GM12892 (cell line): ENCODE measurements at regions not wholly inside any gene's neighbourhood (a gene's known extent, or its start where the extent isn't known, plus 50 kb on each side); places are given as distances from the start of the nearest gene placed in this dataset.

ENCODE experiments used
- POLR2A ChIP-seq: IDR thresholded peaks from 2 replicates; pipeline ENCODE4 v1.6.1; 2011; ENCODE audit warnings: low read depth, low read length, control low read depth
- POLR2AphosphoS5 ChIP-seq: IDR thresholded peaks from 2 replicates; pipeline ENCODE4 v1.6.1; 2011; ENCODE audit warnings: low read depth, low read length, control low read depth
- TAF1 ChIP-seq: IDR thresholded peaks from 2 replicates; pipeline ENCODE4 v1.6.1; 2011; ENCODE audit warnings: low read depth, mild to moderate bottlenecking, control low read depth, low read length, borderline replicate concordance

DNA sequence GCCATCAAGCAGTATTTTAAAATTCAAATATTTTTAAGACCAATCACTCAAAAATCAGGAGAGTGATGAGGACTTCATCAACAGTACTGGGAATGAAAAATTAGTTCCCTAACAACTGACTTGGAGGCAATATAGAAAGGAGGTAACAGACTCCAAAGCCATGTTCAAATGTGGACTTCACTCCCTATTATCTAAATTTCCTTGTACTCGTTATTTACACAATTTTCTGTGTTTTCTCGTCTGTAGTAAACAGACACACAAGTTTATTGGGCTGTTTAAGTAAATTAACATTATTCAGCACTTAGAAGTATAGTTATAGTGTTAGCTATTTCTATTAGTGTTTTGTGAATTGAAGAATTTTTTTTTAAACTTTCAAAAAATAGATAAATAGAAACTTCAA lies 159.5 kb upstream of the FTMT start:
- no peak for TF ChIP-seq POLR2A
- no peak for TF ChIP-seq TAF1
- TF ChIP-seq POLR2AphosphoS5 = no peak
